NOMO-1 treated with DMSO at 0.1 percent for 48 hours (cell line): ENCODE measurements at regions not wholly inside any gene's neighbourhood (a gene's known extent, or its start where the extent isn't known, plus 50 kb on each side); places are given as distances from the start of the nearest gene placed in this dataset.

Experiments used
- DNase-seq: peaks from one replicate; lab custom pipeline; 2025; ENCODE audit not compliant: unreplicated experiment; lab: John Stamatoyannopoulos, UW

GRCh38 chr20:24111858-24112257 lies 123.3 kb upstream of the GGTLC1 start:
- DNase-seq, result no peak

GRCh38 chr20:24109537-24109936 lies 121.0 kb upstream of the GGTLC1 start:
- peak; percentile 35 for DNase-seq

- peak; percentile 69 for DNase-seq
Observed at GRCh38 chr20:24109008-24109407, 120.4 kb upstream of the GGTLC1 start.

DNA sequence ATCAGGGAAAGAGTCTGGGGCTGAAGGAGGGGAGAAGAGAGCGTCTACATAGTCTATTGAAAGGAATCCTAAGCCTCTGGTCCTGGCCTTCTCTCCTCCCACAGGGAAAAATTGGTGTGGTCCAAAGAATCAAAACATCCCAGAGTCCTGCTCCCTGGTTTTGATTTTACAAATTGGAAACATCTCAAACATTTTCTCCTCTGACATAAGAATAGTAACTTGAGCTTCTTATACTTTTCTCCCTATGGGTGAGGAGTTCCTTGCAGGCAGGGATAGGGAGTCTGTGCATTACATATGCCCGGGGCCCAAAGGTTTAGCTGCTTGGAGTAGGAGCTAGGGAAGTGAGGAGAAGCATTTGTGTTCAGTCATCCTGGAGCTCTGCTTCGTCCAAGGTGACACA lies 120.0 kb upstream of the GGTLC1 start:
- DNase-seq, result no peak

- no peak for DNase-seq
Observed at GRCh38 chr20:24106801-24107445, 118.3 kb upstream of the GGTLC1 start.

DNA sequence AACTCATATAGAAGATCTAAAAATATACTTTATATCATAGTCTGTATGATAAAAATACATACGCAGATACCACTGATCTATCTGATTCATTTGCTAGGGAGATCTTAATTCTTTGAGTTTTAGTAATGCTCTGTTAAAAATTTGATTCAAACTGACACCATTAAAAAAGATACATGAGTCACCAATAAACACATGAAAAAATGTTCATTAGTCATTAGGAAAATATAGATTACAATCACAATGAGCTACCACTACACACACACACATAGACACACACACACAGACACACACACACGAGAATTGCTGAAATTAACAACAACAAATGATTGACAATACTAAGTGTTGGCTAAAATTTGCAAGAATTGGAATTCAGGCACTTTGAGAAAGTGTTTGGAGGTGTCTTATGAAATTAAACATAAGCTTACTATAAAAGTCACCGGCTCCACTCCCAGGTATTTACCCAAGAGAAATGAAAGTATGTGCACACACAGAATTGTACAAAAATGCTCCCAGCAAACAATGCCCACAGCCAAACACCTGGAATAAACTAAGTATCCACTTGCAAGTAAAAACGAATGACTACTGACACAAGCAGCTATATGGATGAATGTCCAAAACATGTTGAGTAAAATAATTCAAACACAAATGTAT lies 117.7 kb upstream of the GGTLC1 start:
- DNase-seq, result no peak

DNA sequence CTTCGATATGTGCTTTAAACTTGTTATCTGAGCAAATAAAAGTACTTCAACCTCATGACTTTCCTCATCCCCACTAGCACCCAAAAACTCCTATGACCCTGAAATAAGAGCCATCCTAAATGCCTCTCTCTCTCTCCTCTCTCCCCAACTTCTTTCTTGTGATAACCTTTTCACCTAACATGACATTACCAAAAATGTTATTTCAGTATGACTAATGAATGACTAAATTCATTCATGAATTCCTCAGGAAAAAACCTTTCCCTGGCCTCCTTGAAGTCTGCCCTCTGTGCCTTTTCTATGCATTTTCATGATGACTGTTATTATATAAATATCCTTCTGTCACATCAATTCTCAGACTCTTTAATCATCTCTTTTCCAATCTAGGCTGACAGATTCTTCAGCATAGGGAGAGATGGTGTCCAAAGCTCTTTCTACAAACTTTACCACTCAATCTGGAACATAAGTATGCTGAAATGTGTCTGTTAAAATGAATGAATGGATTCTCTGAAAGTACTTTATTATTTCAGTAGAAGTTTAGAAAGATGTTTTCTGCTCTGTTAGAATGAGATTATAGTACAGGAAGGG lies 114.3 kb upstream of the GGTLC1 start:
- no peak for DNase-seq

DNA sequence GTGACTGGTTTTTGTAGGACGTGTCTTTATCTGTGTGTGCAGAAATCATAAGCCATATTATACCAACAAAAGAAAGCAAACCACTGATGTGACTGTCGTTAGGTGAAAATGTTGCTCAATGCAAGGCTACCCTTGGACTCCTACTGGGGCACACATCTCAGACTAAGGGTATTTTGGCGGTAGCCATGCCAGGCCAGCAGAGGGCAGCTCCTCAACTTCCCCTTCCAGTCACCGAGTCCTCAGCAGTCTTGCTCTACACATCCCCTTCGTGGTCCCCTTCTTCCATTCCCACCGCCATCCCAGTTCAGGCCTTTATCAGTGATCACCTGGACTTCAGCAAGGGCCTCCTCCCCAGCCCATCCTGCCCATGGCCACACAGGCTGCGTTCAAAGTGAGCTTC lies 113.7 kb upstream of the GGTLC1 start:
- peak; percentile 68 for DNase-seq

DNA sequence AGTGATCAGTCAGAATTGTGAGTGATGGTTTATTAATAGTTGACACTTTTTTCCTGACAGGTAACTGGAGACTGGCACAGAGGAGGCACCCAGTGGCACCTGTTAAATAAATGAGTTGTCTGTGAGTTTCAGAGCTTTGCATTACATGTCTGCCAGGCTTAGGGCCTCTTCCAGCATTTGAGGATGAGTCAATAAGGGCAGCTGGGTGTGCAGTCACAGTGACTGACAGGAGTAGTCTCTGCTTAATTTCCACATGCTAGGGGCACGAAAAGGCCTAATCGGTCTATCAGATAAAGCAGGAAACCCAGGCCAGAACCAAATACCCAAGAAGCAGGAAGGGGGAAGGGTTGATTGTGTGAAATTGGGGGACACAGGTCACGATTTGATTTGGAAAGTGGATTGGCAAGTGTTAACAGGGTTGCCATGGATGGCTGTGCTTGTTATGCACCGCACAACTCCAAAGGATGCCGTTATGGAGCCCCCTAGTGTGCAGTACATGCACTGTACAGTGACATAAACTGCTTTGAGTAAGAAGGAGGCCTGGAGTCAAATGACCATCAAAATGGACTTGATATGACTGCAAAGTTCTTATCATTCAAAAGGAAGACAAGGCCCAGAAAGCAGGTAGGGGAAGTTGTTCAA lies 111.9 kb upstream of the GGTLC1 start:
- DNase-seq, result peak; percentile 53

- DNase-seq, result no peak
Observed at GRCh38 chr20:24098886-24099285, 110.3 kb upstream of the GGTLC1 start.

- no peak for DNase-seq
Observed at GRCh38 chr20:24097506-24098245, 109.1 kb upstream of the GGTLC1 start.

- DNase-seq, result no peak
Observed at GRCh38 chr20:24096864-24097450, 108.4 kb upstream of the GGTLC1 start.

GRCh38 chr20:24096264-24096663 lies 107.7 kb upstream of the GGTLC1 start:
- no peak for DNase-seq

- DNase-seq, result no peak
Observed at GRCh38 chr20:24095756-24096155, 107.2 kb upstream of the GGTLC1 start.

GRCh38 chr20:24095303-24095702 lies 106.7 kb upstream of the GGTLC1 start:
- no peak for DNase-seq

DNA sequence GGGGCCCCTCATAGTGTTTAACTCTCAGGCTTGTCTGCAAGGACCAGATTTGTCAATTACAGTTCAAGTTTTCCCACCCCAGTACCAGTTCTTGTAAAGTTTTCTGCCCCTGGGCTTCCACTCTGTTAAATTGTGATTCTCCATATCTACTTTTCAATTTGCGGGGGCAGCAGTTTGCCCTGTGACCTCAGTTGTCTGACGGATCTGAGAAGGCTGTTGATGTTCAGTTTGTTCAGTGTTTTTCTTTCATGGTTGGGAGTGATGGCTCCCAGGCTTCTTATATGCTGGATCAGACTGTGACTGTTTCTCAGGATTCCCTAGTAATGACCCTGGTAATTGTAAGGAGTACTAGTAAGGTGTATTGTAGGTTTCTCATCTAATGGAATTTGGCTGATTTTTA lies 101.0 kb upstream of the GGTLC1 start:
- DNase-seq, result no peak

- DNase-seq, result no peak
Observed at GRCh38 chr20:24086121-24086520, 97.5 kb upstream of the GGTLC1 start.

DNA sequence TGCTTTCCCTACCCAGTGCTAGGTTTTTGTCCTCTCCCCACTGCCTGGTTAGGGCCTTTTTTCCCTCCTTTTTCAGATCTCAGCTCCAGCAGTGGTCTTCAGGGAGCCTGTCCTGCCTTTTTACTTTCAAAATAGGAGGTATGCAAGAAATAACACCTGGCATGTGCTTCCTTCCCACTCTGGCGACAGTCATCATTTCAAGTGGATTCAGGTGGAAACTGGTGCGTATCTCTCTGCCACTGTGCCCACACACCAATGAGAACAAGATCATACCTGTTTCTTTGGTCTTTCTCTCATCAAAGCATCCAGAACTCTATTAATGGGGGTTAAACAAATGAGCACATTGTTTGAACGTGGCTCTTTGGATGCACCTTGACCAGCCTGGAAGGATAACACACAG lies 95.7 kb upstream of the GGTLC1 start:
- DNase-seq, result no peak

DNA sequence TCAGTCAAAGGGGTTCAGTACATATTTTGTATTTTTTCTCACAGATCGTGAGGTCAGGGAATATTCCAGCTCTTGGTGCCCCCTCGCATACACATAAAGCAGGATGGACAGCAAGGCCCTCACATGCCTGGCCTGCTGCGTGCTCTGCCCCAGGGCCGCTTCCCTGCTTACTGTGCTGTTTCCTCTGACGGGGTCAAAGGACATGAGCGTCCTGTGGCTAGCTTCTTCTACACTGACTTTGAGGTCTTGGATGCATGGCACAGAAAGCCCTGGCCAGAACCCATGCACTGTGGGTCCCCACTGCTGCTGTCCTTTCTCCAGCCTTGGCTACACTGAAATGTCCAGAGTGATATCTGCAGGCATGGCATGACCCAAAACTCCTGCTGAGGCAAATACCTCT lies 92.5 kb upstream of the GGTLC1 start:
- no peak for DNase-seq

DNA sequence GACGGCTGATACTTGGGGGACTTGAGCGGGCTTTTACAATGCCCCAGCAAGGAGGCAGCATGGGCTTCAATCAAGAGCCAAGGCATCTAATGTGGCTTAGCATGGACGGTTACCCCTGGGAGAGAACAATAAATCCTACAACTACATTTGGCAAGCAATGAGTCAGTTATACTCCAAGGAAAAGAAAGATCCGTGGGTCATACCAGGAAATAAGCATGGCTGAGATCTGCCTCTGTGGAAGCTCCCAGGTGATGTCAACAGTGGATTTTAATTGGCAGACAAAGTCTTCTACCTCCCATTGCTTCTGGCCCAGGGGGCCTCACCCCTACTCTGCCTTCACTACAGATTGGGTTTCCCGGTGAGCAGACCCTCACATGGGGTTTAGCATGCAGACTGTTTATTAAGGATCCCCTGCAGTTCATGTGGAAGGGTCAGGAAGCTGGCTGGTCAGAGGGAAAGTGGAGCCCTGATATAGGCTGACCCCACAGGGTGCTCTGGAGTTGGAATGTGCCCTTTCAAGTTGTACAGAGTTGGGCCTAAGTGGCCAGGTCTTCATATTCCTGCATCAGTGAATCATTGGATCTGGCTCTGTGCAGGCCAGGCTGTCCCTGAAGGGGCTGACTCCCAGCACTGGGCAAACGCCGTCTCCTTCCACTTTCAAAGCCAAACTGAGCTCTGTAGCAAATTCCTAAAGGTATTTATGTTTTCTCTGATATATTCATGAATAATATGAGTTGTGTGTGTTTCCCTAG lies 91.3 kb upstream of the GGTLC1 start:
- no peak for DNase-seq
